ENCODE measurements at regions not wholly inside any gene's neighbourhood (a gene's known extent, or its start where the extent isn't known, plus 50 kb on each side); places are given as distances from the start of the nearest gene placed in this dataset.

- Histone ChIP-seq H3K36me3 (replicated peaks in 1 of 2) (no peaks in the 10 kb centered on the region), H3K27me3 (no peaks in the 10 kb centered on the region), H3K4me3 (no peak overlapping the region), H3K9me3 (replicated peaks in 1 of 3) (no peaks in the 10 kb centered on the region), H3K4me1 (replicated peaks in 1 of 2) (no peaks in the 10 kb centered on the region), H3K27ac (no peak overlapping the region)
- DNase-seq, result peak in 2 of 7 donors; percentile 3 to 21
- 69 to 88% (median 79%) methylated on average over 5 to 10 of the region's 10 CpGs for WGBS, 4 donors
- no peak for TF ChIP-seq POLR2A (IDR thresholded peaks at IDR 0.05)
- intact Hi-C loops (cut with DNase I), result no loop called here
Observed at GRCh38 chr22:47795477-47796127, 1033.2 kb downstream of the TBC1D22A start.

DNA sequence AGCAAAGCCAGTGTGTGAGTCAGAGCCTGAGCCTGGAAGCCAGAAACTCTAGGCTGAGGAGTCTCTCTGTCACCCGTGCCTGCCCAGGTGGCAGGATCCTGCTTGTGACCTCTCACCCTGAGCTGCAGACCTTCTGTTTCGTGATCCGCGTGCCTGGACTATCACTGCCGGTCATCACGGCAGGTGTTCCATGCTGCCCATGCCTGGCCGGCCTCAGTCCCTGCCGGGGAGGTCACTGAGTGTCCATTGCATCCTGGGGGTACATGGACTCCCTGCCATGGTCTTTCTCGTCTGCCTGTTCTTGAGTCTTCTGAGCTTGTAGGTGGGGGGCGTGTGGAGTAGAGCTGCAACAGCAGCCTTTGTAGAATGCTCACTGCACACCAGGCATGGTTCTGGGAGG lies 1032.4 kb downstream of the TBC1D22A start:
- H3K27ac ChIP-seq, result no peak overlapping the region
- TF ChIP-seq CTCF (IDR thresholded peaks at IDR 0.05) (no peak), POLR2A (IDR thresholded peaks at IDR 0.05) (no peak)
- intact Hi-C loops (cut with DNase I), result no loop called here
- no peaks in the 10 kb centered on the region for H3K27me3 ChIP-seq
- DNase-seq, result peak in 2 of 7 donors; percentile 8 to 10
- no peaks in the 10 kb centered on the region for H3K36me3 ChIP-seq (replicated peaks in 1 of 2)
- WGBS, 4 donors, result 65 to 82% (median 79%) methylated on average over 3 to 10 of the region's 10 CpGs
- H3K9me3 ChIP-seq (replicated peaks in 1 of 3), result no peaks in the 10 kb centered on the region
- H3K4me3 ChIP-seq, result no peak overlapping the region
- H3K4me1 ChIP-seq (replicated peaks in 1 of 2), result no peaks in the 10 kb centered on the region

GRCh38 chr22:47793304-47794101 lies 1031.1 kb downstream of the TBC1D22A start:
- no peaks in the 10 kb centered on the region for H3K4me1 ChIP-seq (replicated peaks in 1 of 2)
- TF ChIP-seq POLR2A (IDR thresholded peaks at IDR 0.05) (no peak), CTCF (IDR thresholded peaks at IDR 0.05) (no peak)
- intact Hi-C loops (cut with DNase I), result no loop called here
- H3K4me3 ChIP-seq, result no peak overlapping the region
- WGBS, 4 donors, result 75 to 86% (median 84%) methylated on average over 15 to 20 of the region's 20 CpGs
- H3K36me3 ChIP-seq (replicated peaks in 1 of 2), result no peaks in the 10 kb centered on the region
- H3K27ac ChIP-seq, result no peak overlapping the region
- peak in 2 of 7 donors; percentile 1 to 30 for DNase-seq
- H3K9me3 ChIP-seq (replicated peaks in 1 of 3), result no peaks in the 10 kb centered on the region
- H3K27me3 ChIP-seq, result no peaks in the 10 kb centered on the region

GRCh38 chr22:47789171-47789570 lies 1026.7 kb downstream of the TBC1D22A start:
- H3K4me3 ChIP-seq, result no peak overlapping the region
- no peak for TF ChIP-seq CTCF (IDR thresholded peaks at IDR 0.05)
- TF ChIP-seq POLR2A (IDR thresholded peaks at IDR 0.05), result no peak
- H3K4me1 ChIP-seq (replicated peaks in 1 of 2), result no peaks in the 10 kb centered on the region
- no peaks in the 10 kb centered on the region for H3K9me3 ChIP-seq (replicated peaks in 1 of 3)
- intact Hi-C loops (cut with DNase I), result no loop called here
- no peak overlapping the region for H3K27ac ChIP-seq
- DNase-seq, result no peak
- no peaks in the 10 kb centered on the region for H3K36me3 ChIP-seq (replicated peaks in 1 of 2)
- WGBS, 4 donors, result 46 to 63% (median 57%) methylated on average over 3 of the region's 3 CpGs
- H3K27me3 ChIP-seq, result no peaks in the 10 kb centered on the region

Data from adrenal gland (tissue), 9 donors.